Kidney tubule cell (primary cell): ENCODE measurements at regions not wholly inside any gene's neighbourhood (a gene's known extent, or its start where the extent isn't known, plus 50 kb on each side); places are given as distances from the start of the nearest gene placed in this dataset.
A peak's percentile ranks its signal among the peaks of the same experiment; 100 is the strongest.

Experiments used
- DNase-seq: peaks from one replicate; pipeline ENCODE4 v3.0.0-alpha.2; 2018; ENCODE audit warnings: low spot score

DNA sequence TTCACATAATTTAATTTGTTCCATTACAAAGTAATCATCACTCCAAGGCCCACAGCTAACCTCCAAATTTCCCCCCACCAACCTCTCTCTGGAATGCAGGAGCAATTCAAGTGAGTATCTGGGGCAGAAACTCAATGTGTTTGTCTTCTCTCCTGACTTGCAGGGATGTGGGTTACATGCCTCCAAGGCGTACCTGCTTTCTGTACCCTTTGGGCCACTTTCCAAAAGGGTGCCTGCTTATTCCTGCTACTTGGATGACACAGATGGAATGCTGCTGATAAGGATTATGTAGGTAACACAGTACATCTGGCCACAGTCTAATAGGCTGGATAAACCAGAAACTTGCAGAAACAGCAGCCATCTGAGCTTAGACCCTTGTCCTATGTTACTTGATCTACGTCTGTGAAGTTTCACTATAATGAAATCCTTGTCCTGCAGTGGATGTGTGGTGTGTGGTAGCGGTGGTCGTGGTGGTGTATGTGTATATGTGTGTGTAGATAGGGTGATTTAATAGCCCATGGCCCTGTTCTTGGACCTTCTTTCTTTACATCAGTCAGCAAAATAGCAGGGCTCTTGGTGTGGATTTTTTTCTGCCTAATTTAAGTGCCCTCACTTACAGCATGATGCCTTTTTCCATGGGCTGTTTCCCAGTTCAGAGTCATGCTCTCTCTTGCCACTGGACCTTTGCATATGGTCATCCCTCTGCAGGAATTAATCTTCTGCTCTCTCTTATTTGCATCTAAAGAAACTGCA lies 175.9 kb downstream of the ZDHHC21 start:
- no peak for DNase-seq

DNA sequence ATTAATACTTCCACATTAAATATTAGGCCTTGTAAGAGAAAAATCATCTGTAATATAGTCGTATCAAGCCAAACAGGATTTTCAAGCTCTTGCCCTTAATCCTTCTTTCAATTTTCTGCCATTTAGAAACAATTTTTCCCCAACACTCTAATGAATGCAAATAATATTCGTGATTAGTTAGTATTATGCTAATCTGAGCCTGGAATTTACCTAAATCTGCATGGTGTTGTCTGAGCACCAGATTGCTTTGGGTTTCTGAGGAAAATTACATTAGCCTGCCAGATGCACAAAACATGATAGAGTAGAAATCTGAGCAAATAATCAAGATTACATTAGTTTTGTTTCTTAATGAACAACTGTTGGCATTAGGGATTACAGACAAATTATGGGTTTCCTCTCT lies 176.6 kb downstream of the ZDHHC21 start:
- no peak for DNase-seq

DNA sequence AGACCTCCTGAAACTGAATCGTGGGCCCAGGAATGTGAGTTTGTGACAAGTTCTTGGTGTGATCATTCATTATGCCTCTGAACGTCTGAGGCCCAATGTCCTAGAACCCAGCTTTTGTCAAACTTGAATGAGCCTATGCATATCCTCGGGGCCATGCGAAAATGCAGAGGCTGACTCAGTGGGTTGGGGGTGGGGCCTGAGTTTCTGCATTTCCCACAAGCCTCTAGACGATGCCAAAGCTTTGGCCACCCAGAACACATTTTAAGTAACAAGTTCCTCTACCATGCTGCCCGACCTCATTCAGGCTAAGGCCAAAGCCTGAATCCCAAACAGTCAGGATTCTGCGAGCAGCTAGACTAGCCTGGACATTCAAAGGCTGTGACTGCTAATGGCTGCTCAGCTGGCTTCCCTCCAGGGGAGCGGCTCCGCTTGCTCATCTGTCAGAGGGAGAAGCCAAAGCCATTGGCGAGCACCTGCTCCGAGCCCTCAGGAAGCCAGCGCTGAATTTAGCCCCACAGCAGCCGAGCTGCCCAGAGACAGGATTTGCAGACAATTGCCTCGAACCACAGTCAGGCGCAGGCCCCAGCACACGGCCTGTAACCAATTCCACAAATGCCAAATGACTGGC lies 177.5 kb downstream of the ZDHHC21 start:
- no peak for DNase-seq

DNA sequence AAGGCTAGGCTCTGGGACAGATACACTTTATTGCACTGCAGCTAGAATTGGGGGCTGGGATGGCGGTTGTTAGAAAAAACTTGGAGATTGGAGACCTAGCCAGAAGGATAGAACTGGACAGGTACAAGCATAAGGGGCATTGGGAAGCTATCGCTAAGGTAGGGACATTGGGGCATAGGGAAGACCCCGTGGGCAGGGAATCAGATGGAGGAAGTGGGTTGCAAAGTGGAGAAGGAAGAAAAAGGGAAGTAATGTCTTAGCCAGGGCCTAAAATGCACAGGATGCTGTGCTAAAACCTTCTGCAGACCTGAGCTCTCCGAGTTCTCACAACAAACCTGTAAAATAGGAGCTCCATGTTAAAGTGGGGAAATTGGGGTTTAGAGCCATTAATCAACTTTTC lies 178.2 kb downstream of the ZDHHC21 start:
- no peak for DNase-seq

DNA sequence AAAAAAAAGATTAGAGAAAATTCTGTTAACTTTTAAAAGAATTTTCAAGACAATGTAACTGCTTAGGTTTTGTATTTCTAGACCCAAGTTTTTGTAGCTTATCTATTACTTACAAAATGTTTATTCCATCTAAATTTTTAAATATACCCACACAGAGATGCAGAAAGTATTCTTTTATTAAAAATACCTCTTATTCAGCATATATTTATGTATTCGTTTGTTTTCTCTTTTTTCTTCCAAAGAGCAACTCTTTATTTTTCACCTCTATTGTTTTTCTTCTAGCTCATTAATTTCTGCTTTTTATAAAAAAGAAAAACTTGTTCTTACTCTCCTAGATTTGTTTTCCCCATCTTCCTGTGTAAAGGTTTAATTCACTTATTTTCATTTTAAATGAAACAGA lies 180.3 kb downstream of the ZDHHC21 start:
- DNase-seq, result no peak

DNA sequence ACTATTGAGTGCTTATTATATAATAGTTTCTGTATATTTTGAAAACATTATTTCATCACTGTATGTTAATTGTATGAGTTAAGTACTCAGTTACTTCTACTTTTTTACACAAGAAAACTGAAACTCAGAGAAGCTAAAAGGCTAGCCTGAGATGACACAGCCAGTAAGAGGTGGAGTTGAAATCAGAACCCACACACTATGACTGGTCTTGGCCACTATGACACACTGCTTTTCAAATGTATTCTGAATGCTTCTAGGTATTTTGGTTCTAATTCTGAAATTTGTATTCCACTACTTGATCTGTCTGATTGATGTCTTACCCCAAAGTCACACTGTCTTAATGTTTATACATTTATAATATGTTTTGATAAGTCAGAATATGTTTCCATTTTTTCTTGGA lies 181.8 kb downstream of the ZDHHC21 start:
- DNase-seq, result peak; percentile 2

DNA sequence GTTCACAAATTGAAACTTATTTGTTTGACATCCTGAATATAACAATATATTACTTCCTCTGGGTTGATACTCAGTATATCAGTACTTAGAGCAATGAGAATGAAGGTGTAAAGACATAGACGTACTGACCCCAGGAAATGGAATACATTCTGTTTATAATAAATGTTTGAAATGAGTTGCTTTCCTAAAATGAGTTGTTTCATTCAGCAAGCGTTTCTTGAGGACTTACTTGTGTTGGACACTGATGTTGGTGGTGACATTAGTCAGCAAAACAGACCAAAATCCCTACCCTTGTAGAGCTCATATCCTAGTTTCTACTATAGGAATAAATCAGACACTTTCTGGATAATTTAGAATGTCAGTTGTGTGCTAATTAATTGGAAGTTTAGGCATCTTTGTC lies 184.3 kb downstream of the ZDHHC21 start:
- no peak for DNase-seq

DNA sequence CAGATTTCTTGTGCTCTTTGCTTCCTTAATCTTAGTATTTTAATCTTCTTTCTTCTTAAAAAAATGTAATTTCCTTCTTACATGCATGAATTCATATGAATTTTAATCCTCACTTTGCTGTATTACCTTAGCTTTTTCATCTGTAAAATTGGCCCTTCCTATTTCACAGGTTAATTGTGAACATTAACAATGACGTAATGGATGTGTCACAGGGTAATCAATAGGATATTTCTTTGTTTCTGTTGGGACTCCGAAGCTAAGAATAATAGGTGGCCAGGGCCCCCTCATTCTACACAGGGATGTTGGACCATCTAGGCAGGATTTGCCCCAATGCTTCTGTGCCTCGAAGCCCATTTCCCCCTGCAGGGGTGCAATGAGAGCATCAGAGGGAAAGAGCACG lies 187.4 kb upstream of the NFIB start:
- no peak for DNase-seq

DNA sequence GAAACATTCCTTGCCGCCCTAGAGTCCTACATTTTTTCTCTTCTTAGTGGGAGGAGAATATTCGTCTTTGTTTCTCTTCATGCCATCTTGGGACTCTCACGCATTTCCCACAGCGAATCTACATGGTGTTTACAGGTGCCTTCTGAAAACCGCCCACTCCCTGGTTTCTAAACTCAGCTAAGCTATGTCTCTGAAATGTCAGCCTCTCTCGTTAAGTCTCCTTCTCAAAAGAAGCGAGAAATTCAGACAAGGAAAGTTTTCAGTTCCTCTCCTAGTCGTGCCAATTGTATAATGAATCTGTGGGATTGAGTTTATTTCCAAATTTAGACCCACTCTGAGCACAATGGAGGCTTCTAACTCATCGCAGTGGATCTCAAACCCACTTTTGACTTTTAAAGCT lies 186.8 kb upstream of the NFIB start:
- DNase-seq, result no peak

DNA sequence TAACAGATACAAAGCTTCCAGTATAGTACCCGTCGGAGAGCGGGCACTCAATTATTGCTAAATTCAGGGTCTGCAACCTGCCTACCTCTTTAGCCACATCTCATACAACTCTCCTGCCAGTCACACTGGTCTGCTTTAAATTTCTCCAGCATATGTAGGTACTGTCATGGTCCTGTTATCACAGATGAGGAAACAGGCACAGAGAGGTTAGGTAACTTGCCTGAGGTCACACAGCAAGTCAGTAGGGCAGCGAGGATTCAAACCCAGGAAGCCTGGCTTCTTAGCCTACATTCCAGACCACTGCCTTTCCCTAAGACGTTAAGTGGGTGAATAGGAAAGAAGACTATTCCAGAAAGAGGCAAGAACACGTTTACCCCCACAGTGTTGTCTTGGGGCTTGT lies 186.0 kb upstream of the NFIB start:
- no peak for DNase-seq

DNA sequence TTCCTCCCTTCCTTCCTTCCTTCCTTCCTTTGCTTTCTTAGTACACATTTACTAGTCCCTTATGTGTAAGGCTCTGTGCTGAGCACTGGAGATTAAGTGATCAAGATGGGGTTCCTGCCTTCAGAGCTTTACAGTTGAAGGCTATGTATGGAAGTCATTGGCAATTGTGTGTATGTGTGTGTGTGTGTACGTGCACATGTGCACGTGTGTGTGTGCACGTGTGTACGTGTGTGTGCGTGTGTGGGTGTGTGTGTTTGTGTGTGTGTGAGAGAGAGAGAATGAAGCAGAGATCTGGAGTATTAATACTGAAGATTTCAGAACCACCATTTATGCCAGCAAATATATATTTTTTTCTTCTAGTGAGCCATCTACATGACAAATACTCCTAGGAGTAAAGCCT lies 184.9 kb upstream of the NFIB start:
- no peak for DNase-seq

DNA sequence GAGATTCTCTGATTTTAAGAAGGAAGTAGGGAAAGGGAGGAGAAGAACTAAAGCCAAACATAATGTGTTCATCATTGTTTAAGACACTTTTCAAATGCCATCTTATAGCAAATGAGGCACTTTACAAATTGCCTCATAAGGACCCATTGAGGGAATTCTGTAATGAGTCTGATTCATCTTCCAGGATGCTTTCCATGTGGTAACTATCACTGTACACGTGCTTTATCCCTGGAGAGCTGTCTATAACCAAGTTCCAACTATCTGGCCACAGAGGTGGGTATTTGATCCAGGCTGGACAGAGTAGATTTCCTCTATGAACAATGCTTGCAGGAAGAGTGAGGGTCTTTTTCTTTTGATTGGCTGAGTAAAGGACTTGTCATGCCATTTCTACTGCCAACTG lies 183.5 kb upstream of the NFIB start:
- DNase-seq, result no peak

DNA sequence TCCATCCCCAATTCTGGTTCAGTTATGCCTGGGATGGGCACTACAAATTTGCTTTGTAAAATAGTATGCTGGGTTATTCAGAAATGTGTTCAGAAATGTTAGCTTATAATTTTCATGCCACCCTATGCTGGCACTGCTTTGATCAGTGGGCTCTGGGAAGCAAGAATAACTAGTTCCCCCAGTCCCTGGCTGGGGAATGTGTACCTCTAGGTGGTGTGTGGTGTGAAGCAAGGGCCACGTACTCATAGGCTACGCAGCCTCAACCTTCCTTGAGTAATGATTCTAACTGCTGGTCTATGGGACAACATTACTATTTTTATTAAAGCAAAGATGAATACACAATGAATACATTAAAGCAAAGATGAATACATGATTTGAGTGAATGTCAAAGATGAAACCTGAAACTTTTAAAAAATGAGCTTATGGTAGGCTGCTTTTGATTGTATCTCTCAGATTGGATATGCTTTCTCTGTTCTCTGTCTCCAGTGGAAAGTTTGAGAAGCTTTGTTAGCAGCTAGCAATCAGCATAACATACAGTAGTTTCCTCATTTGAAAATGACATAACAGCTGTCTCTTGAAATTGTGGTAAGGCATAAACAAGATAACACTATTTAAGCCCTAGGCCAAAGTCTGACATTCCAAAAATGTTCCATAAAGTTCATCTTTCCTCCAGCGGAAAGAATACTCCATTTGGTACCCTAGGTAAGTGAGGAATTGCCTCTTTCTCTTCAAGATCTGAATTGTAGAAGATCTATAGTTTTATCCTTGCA lies 174.7 kb upstream of the NFIB start:
- no peak for DNase-seq

DNA sequence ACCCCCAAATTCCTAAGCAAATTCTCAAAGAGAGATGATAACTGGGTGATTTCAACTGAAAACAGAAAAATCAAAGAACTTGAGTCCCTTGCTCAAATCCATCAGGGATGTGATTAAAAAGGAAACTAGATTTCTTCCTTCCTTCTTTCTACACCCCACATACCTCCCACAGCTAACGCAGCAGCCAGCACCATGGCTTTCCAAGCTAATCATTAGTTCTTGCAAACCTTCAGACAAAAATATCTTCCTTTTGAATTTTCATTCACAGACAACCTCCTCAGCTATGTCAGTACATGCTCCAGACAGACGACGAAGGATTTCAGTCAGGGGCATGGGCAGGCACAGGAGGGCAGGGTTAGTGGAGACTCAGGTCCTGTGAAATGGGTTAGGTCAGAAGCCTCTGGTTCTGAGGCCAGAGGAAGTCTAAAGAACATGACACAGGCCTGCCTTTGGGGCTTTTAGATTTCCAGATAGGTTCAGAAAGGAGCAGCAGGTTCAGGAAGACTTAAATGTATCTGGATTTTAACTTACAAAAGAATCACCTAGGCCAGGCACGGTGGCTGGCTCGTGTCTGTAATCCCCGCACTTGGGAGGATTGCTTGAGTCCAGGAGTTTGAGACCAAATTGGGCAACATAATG lies 173.7 kb upstream of the NFIB start:
- DNase-seq, result no peak

DNA sequence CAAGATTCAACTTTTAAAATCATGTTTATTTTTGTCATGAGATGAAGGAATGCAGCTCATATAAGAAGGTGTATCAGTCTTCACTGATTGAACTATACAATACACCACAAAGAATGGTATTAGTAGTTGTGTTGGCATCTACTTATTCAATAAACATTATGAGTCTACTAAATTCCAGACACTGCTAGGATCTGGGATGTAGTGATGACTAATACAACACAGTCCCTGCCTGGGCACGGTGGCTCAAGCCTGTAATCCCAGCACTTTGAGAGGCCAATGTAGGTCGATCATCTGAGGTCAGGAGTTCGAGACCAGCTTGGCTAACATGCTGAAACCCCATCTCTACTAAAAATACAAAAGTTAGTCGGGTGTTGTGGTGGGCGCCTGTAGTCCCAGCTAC lies 171.4 kb upstream of the NFIB start:
- peak; percentile 38 for DNase-seq

DNA sequence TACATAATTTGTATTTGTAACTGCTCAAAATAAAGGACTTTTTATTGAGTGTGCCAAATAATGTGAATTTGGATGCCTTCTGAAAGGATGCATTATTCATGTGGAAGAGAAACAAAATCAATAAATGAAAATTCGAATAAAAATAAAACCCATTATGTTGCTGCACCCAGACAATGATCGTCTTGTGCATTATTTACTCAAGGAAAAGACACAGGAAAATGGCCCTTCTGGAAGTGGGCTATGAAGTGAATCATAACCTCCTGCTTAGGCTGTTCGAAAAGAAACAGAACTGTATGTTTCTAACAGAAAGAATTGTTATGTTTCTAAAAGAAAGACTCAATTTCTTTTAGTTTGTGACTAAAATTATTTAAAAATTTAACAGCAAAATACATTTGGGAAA lies 168.9 kb upstream of the NFIB start:
- DNase-seq, result no peak

DNA sequence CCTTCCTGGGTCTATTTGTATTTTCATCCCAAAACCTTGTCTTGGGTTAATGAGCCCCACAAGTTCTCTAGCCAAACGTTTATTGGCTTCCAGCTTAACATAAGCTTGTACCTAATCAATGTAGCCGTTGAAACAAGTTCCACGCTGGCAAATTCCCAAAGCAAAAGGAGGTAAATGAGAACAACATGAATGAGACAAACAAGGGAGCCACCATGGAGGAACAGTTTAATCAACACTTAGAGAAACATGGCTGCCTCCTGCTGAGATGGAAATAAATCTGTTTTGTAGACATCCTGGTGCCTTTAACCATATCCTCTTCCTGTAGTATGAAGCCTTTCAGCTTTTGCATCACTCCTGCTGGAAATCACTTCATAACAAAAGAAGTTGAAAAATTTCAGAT lies 166.6 kb upstream of the NFIB start:
- no peak for DNase-seq

DNA sequence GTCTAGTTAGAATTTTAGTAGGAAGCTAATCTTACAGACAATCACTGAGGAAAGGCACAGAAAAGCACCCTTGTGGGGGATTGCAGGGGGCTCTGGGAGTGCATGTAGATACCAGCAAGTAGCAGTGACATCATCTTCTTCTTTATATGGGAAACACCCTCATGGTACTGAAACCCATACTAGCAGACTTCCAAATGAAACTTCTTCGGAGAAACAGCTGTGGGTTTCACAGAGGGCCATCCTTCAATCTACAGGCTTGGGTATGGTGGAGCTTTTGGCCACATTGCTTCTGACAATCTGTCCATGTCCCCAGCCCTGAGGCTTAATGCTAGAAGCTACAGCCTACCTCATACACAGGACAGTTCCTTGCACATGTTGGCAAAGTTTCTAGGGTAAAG lies 165.2 kb upstream of the NFIB start:
- DNase-seq, result no peak

DNA sequence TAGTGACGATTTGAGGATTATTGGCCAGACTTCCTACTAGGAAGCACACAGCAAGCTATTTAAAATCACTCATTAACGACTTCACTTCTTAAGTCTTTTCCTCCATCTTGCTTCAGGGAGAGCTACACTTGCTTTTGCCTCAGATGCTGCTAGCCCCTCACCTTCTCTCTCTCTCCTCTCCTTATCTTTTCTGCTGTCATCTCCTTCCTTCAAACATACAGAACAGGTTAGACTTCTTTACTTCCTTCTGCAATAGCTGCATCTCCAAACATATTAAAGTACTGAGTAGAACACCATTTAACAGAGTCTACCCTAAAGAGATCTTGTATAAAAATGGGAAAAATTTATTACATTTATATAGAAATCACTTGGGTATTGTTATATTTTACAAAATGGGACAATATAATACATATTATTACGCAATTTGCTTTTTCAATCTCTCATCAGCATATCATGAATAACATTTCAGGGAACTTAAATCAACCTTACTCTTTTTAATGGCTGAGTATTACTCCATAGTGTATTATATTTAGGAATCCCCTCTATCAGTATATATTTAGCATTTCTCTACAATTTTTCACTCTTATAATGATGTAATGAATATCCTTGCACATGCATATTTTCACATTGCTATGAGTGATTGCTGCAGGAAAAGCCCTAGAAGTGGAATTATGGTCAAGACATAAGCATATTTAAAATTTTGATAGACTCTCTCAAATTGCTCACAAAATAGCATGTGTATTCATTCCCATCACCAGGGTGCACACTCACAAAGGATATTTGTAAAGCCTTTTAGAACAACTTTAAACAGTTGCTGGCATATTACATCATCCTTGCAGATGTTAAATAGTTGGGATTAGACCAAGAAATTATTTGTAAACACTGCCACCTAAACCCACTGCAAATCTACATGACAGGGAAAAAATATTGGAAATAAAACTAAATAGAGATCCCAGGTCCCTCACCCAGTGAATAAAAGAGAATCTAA lies 164.5 kb upstream of the NFIB start:
- no peak for DNase-seq

DNA sequence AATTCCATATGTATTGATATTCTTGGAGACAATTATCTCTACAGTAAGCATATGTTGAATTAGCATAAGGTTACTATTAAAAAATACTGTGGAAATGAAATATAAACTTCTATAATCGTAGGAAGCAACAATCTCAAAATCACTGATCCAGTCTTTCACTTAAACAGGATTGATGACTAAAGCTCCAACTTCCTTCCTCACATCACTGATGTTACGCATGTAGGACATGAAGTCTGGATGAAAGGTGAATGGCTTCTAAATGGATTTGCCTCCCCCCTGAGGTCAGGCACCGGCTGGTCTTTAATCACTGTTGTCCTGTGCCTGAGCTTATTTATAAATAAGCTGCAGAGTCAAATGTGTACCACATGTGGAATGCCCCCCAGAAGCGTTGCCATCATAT lies 157.1 kb upstream of the NFIB start:
- no peak for DNase-seq

DNA sequence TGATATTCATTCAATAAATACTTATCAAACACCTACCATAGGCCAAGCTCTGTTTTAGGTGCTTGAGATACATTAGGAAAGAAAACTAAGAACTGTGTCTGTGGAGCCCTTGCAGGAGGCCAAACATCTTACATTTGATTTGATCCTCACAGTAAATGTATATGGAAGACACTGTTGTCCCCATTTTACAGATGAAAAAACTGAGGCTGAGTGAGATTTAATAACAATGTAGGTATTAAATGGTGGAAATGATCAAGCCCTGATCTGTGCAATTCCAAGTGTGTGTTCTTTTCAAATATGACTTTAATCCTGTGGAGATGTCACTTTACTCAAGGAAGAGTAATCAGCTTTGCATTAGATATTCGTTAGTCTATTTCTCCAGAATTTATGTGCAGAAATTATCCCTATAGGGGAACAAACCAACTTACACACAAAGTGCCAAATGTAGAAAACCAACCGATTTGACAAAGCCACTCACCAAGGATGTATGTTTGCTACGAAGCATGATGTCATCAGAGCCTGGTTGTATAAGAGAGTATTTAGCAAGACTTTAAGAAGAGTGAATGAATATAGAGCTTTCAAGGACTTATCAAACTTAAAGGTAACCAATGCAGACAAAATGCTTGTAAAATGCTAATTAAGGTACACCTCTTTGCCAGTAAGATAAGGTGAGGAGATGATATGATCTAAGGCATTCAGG lies 153.9 kb upstream of the NFIB start:
- no peak for DNase-seq
